Gastroesophageal sphincter (tissue), 4 donors: ENCODE measurements at regions not wholly inside any gene's neighbourhood (a gene's known extent, or its start where the extent isn't known, plus 50 kb on each side); places are given as distances from the start of the nearest gene placed in this dataset.

Source experiments
- ATAC-seq: fragments of 150-250 bp; one replicate; pipeline ENCODE4 v1.9.1; 2016; ENCODE audit warnings: mild to moderate bottlenecking, moderate library complexity
- H3K27ac ChIP-seq, 4 donors: fragments of 200-600 bp; sonication (generic) in 3 of 4; 1 replicate in 3 of 4; 2 replicates in 1 of 4; pipeline ENCODE4 v1.5.1; 2016 to 2019
- H3K27me3 ChIP-seq: fragments of 200-600 bp; sonication (generic); one replicate; pipeline ENCODE4 v1.5.1; 2019
- H3K36me3 ChIP-seq, 2 donors: fragments of 200-600 bp; sonication (generic); one replicate each; pipeline ENCODE4 v1.5.1; 2019; ENCODE audit warnings: control low read depth in 1 of 2
- H3K4me1 ChIP-seq, 3 donors: fragments of 200-600 bp; sonication (generic); 1 replicate in 2 of 3; 2 replicates in 1 of 3; pipeline ENCODE4 v1.5.1; 2016 to 2019; ENCODE audit warnings: control low read depth in 2 of 3
- H3K4me3 ChIP-seq, 2 donors: fragments of 200-600 bp; sonication (generic); one replicate each; pipeline ENCODE4 v1.5.1; 2019; ENCODE audit warnings: mild to moderate bottlenecking in 1 of 2, moderate library complexity in 1 of 2
- H3K9me3 ChIP-seq, 3 donors: fragments of 200-600 bp; sonication (generic); one replicate each; pipeline ENCODE4 v1.5.1; 2017 to 2019; ENCODE audit warnings: control low read depth in 2 of 3
- CTCF ChIP-seq, 4 experiments: fragments of 200-600 bp in 2 of 4; fragments of 450-650 bp in 2 of 4; sonication (generic) in 1 of 4; IDR thresholded peaks; one replicate each; pipeline ENCODE4 v1.5.1; 2017 to 2019; ENCODE audit warnings: antibody characterized with exemption in 4 of 4, mild to moderate bottlenecking in 2 of 4, moderate library complexity in 2 of 4
- EP300 ChIP-seq: sonication (generic); formaldehyde crosslinking; IDR thresholded peaks from one replicate; pipeline ENCODE4 v1.6.1; 2017; ENCODE audit warnings: antibody characterized with exemption, mild to moderate bottlenecking
- POLR2A ChIP-seq, 2 donors: fragments of 450-650 bp; IDR thresholded peaks; one replicate each; pipeline ENCODE4 v1.6.1; 2017; ENCODE audit warnings: antibody characterized with exemption in 2 of 2, mild to moderate bottlenecking in 2 of 2, moderate library complexity in 1 of 2
- POLR2AphosphoS5 ChIP-seq: sonication (generic); formaldehyde crosslinking; IDR thresholded peaks from one replicate; pipeline ENCODE4 v1.6.1; 2017; ENCODE audit warnings: antibody characterized with exemption
- WGBS, 2 donors: methylation state at CpG; one replicate each; pipeline ENCODE4 v1.1.5; 2018; ENCODE audit warnings: low coverage in 1 of 2; 5-methylcytosine and 5-hydroxymethylcytosine counted together

- TF ChIP-seq EP300 (no peak), CTCF (IDR thresholded peaks at IDR 0.05) (no peak), POLR2A (IDR thresholded peaks at IDR 0.05) (no peak), POLR2AphosphoS5 (no peak)
Observed at GRCh38 chr12:98274430-98275130, 240.8 kb upstream of the TMPO start.

GRCh38 chr12:98275131-98275475, 240.3 kb upstream of the TMPO start:
- H3K27me3 ChIP-seq: no peaks in the 10 kb centered on the region
- no peaks in the 10 kb centered on the region for H3K4me1 ChIP-seq
- H3K27ac ChIP-seq: no peak overlapping the region
- no peaks in the 10 kb centered on the region for H3K9me3 ChIP-seq
- TF ChIP-seq CTCF (IDR thresholded peaks at IDR 0.05) (no peak), POLR2AphosphoS5 (no peak), POLR2A (IDR thresholded peaks at IDR 0.05) (no peak), EP300 (no peak)
- WGBS, 2 donors: 78 to 100% methylated on average over 3 to 4 of the region's 4 CpGs
- no peak overlapping the region for H3K4me3 ChIP-seq
- no peaks in the 10 kb centered on the region for H3K36me3 ChIP-seq
- no peak for ATAC-seq

More at GRCh38 chr12:98274430-98275130, 240.8 kb upstream of the TMPO start:
- H3K4me1 ChIP-seq: no peaks in the 10 kb centered on the region
- H3K4me3 ChIP-seq: no peak overlapping the region
- no peak for ATAC-seq
- H3K27me3 ChIP-seq: no peaks in the 10 kb centered on the region
- H3K27ac ChIP-seq: no peak overlapping the region
- H3K9me3 ChIP-seq: no peaks in the 10 kb centered on the region
- WGBS, 2 donors: 46 to 72% methylated on average over 5 of the region's 5 CpGs
- no peaks in the 10 kb centered on the region for H3K36me3 ChIP-seq

GRCh38 chr12:98280152-98280551, 235.2 kb upstream of the TMPO start:
- no peak for ATAC-seq
- no peaks in the 10 kb centered on the region for H3K36me3 ChIP-seq
- no peak overlapping the region for H3K4me3 ChIP-seq
- WGBS, 2 donors: 58 to 71% methylated on average over 4 to 6 of the region's 6 CpGs
- no peaks in the 10 kb centered on the region for H3K9me3 ChIP-seq
- no peaks in the 10 kb centered on the region for H3K27me3 ChIP-seq
- no peaks in the 10 kb centered on the region for H3K4me1 ChIP-seq
- TF ChIP-seq POLR2AphosphoS5: no peak
- no peak for TF ChIP-seq POLR2A (IDR thresholded peaks at IDR 0.05)
- no peak for TF ChIP-seq EP300
- no peak for TF ChIP-seq CTCF (IDR thresholded peaks at IDR 0.05)
- no peak overlapping the region for H3K27ac ChIP-seq

GRCh38 chr12:98280621-98281020, 234.8 kb upstream of the TMPO start:
- TF ChIP-seq EP300 (no peak), CTCF (IDR thresholded peaks at IDR 0.05) (no peak), POLR2AphosphoS5 (no peak), POLR2A (IDR thresholded peaks at IDR 0.05) (no peak)
- H3K9me3 ChIP-seq: no peaks in the 10 kb centered on the region
- WGBS, 2 donors: 86 to 92% methylated on average over 6 to 7 of the region's 7 CpGs
- no peaks in the 10 kb centered on the region for H3K27me3 ChIP-seq
- no peaks in the 10 kb centered on the region for H3K36me3 ChIP-seq
- no peak for ATAC-seq
- H3K4me1 ChIP-seq: no peaks in the 10 kb centered on the region
- no peak overlapping the region for H3K4me3 ChIP-seq
- no peak overlapping the region for H3K27ac ChIP-seq

DNA sequence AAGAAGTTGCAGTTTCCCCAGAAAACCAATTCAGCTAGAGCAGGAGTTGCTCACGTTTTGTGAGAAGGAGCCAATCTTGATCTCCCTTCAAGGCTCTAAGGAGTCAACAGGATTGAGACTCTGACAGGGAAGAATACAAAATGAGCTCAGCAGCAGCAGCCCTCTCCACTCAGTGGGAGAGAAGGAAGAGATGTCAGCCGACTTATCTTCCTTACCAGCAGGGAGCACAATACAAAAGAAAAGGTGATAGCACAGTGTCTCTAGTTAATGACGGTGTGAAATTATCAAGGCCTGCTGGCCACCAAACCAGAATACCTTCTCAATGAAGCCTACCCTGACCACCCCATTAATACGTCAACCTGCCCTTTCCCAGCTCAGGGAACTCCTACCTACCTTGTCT, 223.6 kb upstream of the TMPO start:
- peaks cover 6% of the 10 kb centered on the region for H3K27me3 ChIP-seq
- WGBS, 2 donors: 12 to 46% methylated on average over 2 to 4 of the region's 4 CpGs
- H3K27ac ChIP-seq: no peak overlapping the region
- no peak for TF ChIP-seq POLR2A (IDR thresholded peaks at IDR 0.05)
- no peak for TF ChIP-seq EP300
- TF ChIP-seq CTCF (IDR thresholded peaks at IDR 0.05): no peak
- no peak for TF ChIP-seq POLR2AphosphoS5
- H3K36me3 ChIP-seq: no peaks in the 10 kb centered on the region
- no peaks in the 10 kb centered on the region for H3K9me3 ChIP-seq
- no peak for ATAC-seq
- H3K4me1 ChIP-seq: no peaks in the 10 kb centered on the region
- no peak overlapping the region for H3K4me3 ChIP-seq
